ENCODE measurements at regions not wholly inside any gene's neighbourhood (a gene's known extent, or its start where the extent isn't known, plus 50 kb on each side); places are given as distances from the start of the nearest gene placed in this dataset.

DNA sequence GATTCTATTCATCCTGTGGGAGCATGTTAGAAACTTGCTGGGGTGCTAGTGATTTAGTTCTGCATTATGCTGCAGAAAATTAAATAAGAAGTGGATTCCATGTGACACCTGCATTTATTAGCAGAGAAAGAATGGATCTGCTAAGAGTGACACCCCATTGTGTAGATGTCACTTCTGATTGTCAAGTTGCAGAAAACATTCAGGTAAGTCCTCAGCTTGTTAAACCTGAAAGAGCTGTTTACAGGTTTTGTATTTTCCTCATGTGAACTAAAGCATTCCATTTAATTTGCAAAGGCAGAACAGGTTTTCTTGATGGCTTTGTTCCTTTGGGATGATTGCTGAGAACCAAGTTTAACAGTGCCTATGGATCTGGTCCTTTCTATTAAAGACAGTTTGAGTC is 238.7 kb downstream of the ABCC12 start:
- H3K9me2 ChIP-seq (ENCODE audit: insufficient read depth) = no peaks in the 10 kb centered on the region
- H3K36me3 ChIP-seq (ENCODE audit: insufficient read depth) = no peaks in the 10 kb centered on the region
- no peaks in the 10 kb centered on the region for H4K20me1 ChIP-seq (replicated peaks; ENCODE audit: insufficient read depth)
- no peaks in the 10 kb centered on the region for H3K79me2 ChIP-seq (replicated peaks; ENCODE audit: insufficient read depth)
- Mint-ChIP-seq H3K36me3 (ENCODE audit: low read depth) (no peaks in the 10 kb centered on the region), H3K9me3 (peaks cover 25% of the 10 kb centered on the region), H3K4me3 (no peak overlapping the region), H3K27ac (no peak overlapping the region), H3K4me1 (no peaks in the 10 kb centered on the region), H3K27me3 (ENCODE audit: insufficient read depth, low read depth, poor library complexity) (no peaks in the 10 kb centered on the region)
- no peaks in the 10 kb centered on the region for H3K27me3 ChIP-seq (ENCODE audit: insufficient read depth)
- TF ChIP-seq ZNF331 (CRISPR knock-in tag; IDR thresholded peaks at IDR 0.05; ENCODE audit: low read depth) = no peak
- TF ChIP-seq EZH2 (IDR thresholded peaks at IDR 0.05; ENCODE audit: low read depth, unreplicated experiment) = no peak
- TF ChIP-seq JUNB (IDR thresholded peaks at IDR 0.05; ENCODE audit: unreplicated experiment) = no peak
- TF ChIP-seq CREB1 (CRISPR knock-in tag; IDR thresholded peaks at IDR 0.05; ENCODE audit: low read depth) = no peak
- TF ChIP-seq, protein P1, sequence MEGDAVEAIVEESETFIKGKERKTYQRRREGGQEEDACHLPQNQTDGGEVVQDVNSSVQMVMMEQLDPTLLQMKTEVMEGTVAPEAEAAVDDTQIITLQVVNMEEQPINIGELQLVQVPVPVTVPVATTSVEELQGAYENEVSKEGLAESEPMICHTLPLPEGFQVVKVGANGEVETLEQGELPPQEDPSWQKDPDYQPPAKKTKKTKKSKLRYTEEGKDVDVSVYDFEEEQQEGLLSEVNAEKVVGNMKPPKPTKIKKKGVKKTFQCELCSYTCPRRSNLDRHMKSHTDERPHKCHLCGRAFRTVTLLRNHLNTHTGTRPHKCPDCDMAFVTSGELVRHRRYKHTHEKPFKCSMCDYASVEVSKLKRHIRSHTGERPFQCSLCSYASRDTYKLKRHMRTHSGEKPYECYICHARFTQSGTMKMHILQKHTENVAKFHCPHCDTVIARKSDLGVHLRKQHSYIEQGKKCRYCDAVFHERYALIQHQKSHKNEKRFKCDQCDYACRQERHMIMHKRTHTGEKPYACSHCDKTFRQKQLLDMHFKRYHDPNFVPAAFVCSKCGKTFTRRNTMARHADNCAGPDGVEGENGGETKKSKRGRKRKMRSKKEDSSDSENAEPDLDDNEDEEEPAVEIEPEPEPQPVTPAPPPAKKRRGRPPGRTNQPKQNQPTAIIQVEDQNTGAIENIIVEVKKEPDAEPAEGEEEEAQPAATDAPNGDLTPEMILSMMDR (conservative IDR thresholded peaks at IDR 0.05; ENCODE audit: low read depth in 2 of 2) = no peak
- TF ChIP-seq ZNF114 (CRISPR knock-in tag; IDR thresholded peaks at IDR 0.05) = no peak
- no peak for TF ChIP-seq EZH2phosphoT487 (IDR thresholded peaks at IDR 0.05; ENCODE audit: unreplicated experiment)
- TF ChIP-seq STAT1 (IDR thresholded peaks at IDR 0.05; ENCODE audit: unreplicated experiment) = no peak
- no peak for TF ChIP-seq NANOG (IDR thresholded peaks at IDR 0.05; ENCODE audit: borderline replicate concordance)
- TF ChIP-seq, protein P2, sequence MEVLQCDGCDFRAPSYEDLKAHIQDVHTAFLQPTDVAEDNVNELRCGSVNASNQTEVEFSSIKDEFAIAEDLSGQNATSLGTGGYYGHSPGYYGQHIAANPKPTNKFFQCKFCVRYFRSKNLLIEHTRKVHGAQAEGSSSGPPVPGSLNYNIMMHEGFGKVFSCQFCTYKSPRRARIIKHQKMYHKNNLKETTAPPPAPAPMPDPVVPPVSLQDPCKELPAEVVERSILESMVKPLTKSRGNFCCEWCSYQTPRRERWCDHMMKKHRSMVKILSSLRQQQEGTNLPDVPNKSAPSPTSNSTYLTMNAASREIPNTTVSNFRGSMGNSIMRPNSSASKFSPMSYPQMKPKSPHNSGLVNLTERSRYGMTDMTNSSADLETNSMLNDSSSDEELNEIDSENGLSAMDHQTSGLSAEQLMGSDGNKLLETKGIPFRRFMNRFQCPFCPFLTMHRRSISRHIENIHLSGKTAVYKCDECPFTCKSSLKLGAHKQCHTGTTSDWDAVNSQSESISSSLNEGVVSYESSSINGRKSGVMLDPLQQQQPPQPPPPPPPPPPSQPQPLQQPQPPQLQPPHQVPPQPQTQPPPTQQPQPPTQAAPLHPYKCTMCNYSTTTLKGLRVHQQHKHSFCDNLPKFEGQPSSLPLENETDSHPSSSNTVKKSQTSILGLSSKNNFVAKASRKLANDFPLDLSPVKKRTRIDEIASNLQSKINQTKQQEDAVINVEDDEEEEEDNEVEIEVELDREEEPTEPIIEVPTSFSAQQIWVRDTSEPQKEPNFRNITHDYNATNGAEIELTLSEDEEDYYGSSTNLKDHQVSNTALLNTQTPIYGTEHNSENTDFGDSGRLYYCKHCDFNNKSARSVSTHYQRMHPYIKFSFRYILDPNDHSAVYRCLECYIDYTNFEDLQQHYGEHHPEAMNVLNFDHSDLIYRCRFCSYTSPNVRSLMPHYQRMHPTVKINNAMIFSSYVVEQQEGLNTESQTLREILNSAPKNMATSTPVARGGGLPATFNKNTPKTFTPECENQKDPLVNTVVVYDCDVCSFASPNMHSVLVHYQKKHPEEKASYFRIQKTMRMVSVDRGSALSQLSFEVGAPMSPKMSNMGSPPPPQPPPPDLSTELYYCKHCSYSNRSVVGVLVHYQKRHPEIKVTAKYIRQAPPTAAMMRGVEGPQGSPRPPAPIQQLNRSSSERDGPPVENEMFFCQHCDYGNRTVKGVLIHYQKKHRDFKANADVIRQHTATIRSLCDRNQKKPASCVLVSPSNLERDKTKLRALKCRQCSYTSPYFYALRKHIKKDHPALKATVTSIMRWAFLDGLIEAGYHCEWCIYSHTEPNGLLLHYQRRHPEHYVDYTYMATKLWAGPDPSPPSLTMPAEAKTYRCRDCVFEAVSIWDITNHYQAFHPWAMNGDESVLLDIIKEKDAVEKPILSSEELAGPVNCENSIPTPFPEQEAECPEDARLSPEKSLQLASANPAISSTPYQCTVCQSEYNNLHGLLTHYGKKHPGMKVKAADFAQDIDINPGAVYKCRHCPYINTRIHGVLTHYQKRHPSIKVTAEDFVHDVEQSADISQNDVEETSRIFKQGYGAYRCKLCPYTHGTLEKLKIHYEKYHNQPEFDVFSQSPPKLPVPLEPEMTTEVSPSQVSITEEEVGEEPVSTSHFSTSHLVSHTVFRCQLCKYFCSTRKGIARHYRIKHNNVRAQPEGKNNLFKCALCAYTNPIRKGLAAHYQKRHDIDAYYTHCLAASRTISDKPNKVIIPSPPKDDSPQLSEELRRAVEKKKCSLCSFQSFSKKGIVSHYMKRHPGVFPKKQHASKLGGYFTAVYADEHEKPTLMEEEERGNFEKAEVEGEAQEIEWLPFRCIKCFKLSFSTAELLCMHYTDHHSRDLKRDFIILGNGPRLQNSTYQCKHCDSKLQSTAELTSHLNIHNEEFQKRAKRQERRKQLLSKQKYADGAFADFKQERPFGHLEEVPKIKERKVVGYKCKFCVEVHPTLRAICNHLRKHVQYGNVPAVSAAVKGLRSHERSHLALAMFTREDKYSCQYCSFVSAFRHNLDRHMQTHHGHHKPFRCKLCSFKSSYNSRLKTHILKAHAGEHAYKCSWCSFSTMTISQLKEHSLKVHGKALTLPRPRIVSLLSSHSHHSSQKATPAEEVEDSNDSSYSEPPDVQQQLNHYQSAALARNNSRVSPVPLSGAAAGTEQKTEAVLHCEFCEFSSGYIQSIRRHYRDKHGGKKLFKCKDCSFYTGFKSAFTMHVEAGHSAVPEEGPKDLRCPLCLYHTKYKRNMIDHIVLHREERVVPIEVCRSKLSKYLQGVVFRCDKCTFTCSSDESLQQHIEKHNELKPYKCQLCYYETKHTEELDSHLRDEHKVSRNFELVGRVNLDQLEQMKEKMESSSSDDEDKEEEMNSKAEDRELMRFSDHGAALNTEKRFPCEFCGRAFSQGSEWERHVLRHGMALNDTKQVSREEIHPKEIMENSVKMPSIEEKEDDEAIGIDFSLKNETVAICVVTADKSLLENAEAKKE (CRISPR knock-in tag; IDR thresholded peaks at IDR 0.05) = no peak
- TF ChIP-seq, protein P3, sequence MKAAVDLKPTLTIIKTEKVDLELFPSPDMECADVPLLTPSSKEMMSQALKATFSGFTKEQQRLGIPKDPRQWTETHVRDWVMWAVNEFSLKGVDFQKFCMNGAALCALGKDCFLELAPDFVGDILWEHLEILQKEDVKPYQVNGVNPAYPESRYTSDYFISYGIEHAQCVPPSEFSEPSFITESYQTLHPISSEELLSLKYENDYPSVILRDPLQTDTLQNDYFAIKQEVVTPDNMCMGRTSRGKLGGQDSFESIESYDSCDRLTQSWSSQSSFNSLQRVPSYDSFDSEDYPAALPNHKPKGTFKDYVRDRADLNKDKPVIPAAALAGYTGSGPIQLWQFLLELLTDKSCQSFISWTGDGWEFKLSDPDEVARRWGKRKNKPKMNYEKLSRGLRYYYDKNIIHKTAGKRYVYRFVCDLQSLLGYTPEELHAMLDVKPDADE (IDR thresholded peaks at IDR 0.05) = no peak
- TF ChIP-seq, protein P4, sequence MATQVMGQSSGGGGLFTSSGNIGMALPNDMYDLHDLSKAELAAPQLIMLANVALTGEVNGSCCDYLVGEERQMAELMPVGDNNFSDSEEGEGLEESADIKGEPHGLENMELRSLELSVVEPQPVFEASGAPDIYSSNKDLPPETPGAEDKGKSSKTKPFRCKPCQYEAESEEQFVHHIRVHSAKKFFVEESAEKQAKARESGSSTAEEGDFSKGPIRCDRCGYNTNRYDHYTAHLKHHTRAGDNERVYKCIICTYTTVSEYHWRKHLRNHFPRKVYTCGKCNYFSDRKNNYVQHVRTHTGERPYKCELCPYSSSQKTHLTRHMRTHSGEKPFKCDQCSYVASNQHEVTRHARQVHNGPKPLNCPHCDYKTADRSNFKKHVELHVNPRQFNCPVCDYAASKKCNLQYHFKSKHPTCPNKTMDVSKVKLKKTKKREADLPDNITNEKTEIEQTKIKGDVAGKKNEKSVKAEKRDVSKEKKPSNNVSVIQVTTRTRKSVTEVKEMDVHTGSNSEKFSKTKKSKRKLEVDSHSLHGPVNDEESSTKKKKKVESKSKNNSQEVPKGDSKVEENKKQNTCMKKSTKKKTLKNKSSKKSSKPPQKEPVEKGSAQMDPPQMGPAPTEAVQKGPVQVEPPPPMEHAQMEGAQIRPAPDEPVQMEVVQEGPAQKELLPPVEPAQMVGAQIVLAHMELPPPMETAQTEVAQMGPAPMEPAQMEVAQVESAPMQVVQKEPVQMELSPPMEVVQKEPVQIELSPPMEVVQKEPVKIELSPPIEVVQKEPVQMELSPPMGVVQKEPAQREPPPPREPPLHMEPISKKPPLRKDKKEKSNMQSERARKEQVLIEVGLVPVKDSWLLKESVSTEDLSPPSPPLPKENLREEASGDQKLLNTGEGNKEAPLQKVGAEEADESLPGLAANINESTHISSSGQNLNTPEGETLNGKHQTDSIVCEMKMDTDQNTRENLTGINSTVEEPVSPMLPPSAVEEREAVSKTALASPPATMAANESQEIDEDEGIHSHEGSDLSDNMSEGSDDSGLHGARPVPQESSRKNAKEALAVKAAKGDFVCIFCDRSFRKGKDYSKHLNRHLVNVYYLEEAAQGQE (IDR thresholded peaks at IDR 0.05; ENCODE audit: unreplicated experiment) = no peak
- no peak for TF ChIP-seq POLR2AphosphoS5 (IDR thresholded peaks at IDR 0.05; ENCODE audit: low read depth)
- H3K4me1 ChIP-seq (ENCODE audit: insufficient read depth) = no peaks in the 10 kb centered on the region
- no peak overlapping the region for H3K4me2 ChIP-seq
- ATAC-seq = no peak
- H2AFZ ChIP-seq = no peak overlapping the region
- H3K4me3 ChIP-seq = no peak overlapping the region
- no peak for DNase-seq (ENCODE audit: low spot score)
- H3F3A ChIP-seq (replicated peaks; ENCODE audit: low read depth) = no peaks in the 10 kb centered on the region
- no peak overlapping the region for H3K27ac ChIP-seq (ENCODE audit: low read depth)
